Activated T-cell treated with anti-CD3 and anti-CD28 coated beads, Interleukin-2, amount 50 U/mL, for 4 hours (primary cell): ENCODE measurements at regions not wholly inside any gene's neighbourhood (a gene's known extent, or its start where the extent isn't known, plus 50 kb on each side); places are given as distances from the start of the nearest gene placed in this dataset.

Experiments used
- ATAC-seq, 2 donors: fragments of 200-7000 bp; cut with Tn5 transposase; one replicate each; pipeline ENCODE4 v1.10.0; 2021
- DNase-seq: peaks from one replicate; pipeline ENCODE4 v3.0.0-alpha.2; 2020
- H3K27me3 Mint-ChIP-seq: one replicate; pipeline ENCODE4 v1.8.0; 2021; ENCODE audit warnings: low read depth, mixed read lengths
- H3K36me3 Mint-ChIP-seq: one replicate; pipeline ENCODE4 v1.8.0; 2022; ENCODE audit warnings: mixed read lengths; ENCODE audit not compliant: insufficient read depth
- H3K4me1 Mint-ChIP-seq: one replicate; pipeline ENCODE4 v1.8.0; 2021; ENCODE audit warnings: low read depth, mixed read lengths
- H3K4me3 Mint-ChIP-seq: one replicate; pipeline ENCODE4 v1.8.0; 2021; ENCODE audit warnings: mild to moderate bottlenecking, moderate library complexity, mixed read lengths
- H3K9me3 Mint-ChIP-seq: one replicate; pipeline ENCODE4 v1.8.0; 2021; ENCODE audit warnings: mixed read lengths

DNA sequence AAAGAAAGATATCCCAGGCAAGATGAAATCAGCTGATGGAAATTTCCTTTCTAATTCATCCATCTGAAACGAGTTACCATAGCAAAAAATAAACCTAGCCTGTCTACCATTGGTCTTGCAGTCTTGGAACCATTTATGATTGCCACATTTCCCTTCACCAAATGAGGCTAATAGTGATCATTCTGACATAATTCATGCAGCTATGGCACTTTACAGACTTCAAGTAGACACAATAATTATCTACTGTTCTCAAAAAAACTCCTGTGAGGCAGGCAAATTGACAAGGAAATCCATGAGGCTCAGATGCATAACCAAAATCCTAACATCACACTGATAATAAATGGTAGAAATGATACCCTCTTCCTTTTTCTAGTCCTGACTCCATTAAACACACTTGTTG is 1669.7 kb upstream of the LRRTM1 start:
- no peak for DNase-seq
- no peaks in the 10 kb centered on the region for H3K27me3 Mint-ChIP-seq
- no peak for ATAC-seq
- no peak overlapping the region for H3K4me3 Mint-ChIP-seq
- H3K9me3 Mint-ChIP-seq = peaks cover 7% of the 10 kb centered on the region
- H3K36me3 Mint-ChIP-seq = no peaks in the 10 kb centered on the region
- H3K4me1 Mint-ChIP-seq = no peaks in the 10 kb centered on the region

DNA sequence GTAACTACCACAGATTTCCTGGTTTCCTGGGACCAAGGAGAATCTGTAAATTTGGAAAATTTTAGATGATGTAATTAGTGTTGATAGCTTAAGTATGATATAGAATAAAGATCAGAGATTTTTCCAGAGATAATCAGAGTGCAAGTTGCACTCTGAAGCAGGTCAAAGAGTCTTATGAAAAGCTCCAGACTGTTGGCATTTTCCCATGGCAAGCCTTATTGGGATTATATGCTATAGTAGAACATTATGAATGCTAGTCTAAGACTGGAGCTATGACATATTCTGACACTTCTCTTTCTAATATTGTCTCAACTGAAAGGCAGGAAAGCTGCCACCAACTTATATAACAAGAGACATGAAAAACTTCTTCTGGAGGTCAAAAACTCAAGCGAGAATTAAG is 1638.3 kb upstream of the LRRTM1 start:
- Mint-ChIP-seq H3K4me1 (no peaks in the 10 kb centered on the region), H3K27me3 (no peaks in the 10 kb centered on the region), H3K36me3 (no peaks in the 10 kb centered on the region), H3K4me3 (no peak overlapping the region), H3K9me3 (peaks cover 19% of the 10 kb centered on the region)
- DNase-seq = no peak
- ATAC-seq = no peak

DNA sequence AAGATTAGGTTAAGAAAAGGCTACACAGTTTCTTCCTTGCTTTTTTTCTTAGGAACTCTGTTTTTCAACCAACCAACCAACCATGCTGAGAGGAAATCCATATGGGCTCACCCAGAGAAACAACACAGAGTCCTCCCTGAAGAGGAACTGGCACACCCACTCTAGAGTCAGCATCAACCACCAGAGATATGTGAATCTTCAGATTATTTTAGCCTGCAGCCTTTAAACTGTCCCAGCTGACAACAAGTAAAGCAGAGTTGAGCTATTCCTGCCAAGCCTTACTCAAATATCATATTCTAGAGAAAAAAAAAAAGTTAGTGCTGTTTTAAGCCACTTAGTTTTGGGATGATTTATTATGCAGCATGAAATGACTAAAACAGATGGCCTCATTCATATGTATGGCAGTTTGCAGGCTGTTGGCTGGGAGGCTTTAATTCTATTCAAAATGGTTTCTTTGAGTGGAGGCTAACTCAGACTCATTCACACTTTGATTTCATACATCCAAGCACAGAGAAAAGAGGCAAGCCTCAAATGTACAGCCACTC is 1637.7 kb upstream of the LRRTM1 start:
- no peak overlapping the region for H3K4me3 Mint-ChIP-seq
- H3K9me3 Mint-ChIP-seq = peaks cover 19% of the 10 kb centered on the region
- no peak for ATAC-seq
- no peaks in the 10 kb centered on the region for H3K4me1 Mint-ChIP-seq
- H3K27me3 Mint-ChIP-seq = no peaks in the 10 kb centered on the region
- H3K36me3 Mint-ChIP-seq = no peaks in the 10 kb centered on the region
- no peak for DNase-seq

DNA sequence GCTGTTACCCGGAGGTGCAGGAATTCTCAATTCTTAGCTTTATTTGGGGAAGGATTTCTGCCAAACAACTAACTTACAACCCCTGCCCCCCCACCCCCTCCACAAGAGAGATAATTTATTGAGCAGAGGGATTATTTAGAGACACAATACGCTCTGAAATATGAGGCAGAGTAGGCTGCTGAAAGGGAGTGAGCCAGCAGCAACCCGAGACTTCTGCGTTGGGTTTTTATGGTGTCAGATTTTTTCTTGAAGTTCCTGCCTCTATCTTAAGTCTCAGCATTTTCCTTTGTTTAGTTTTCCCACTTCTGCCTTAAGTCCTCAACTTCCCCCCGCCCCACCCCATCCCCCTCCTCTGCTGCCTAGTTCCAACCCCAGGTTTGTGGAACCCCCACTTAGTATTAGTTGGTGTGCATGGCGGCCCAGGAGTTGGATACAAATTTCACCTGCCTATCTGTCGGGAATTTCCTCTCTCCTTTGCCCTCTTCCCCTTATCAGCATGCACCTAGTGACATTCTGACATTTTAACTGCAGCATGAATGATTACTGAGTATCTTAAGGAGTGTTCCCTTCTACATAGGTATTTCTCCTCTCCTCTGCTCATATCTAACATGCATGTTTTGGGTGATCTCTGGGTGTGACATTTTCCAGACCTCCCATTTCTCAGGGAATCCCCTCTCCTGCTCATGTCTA is 1635.9 kb upstream of the LRRTM1 start:
- H3K4me1 Mint-ChIP-seq = no peaks in the 10 kb centered on the region
- no peak for ATAC-seq
- no peak for DNase-seq
- H3K27me3 Mint-ChIP-seq = no peaks in the 10 kb centered on the region
- H3K36me3 Mint-ChIP-seq = no peaks in the 10 kb centered on the region
- H3K9me3 Mint-ChIP-seq = peaks cover 15% of the 10 kb centered on the region
- H3K4me3 Mint-ChIP-seq = no peak overlapping the region

DNA sequence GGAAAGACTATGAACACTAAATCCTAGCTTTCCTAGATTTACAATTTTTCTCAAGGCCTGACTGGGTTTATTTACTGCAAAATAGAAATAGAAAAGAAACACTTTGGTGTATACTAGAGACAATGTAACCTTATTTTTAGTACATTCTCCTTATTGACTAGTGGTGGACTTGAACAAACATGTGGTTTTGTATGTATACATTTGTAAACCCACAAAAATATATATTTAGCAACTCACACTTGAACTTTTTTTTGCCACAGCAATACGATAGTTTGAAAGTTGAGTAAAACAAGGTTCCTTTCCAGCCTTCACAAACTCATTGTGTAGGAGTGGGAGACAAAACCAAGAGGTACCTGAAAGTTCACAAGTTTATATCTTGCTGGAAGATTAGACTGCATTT is 1633.4 kb upstream of the LRRTM1 start:
- H3K27me3 Mint-ChIP-seq = no peaks in the 10 kb centered on the region
- H3K4me3 Mint-ChIP-seq = no peak overlapping the region
- no peaks in the 10 kb centered on the region for H3K36me3 Mint-ChIP-seq
- no peaks in the 10 kb centered on the region for H3K4me1 Mint-ChIP-seq
- H3K9me3 Mint-ChIP-seq = peaks cover 8% of the 10 kb centered on the region
- ATAC-seq (no peak), DNase-seq (no peak)

DNA sequence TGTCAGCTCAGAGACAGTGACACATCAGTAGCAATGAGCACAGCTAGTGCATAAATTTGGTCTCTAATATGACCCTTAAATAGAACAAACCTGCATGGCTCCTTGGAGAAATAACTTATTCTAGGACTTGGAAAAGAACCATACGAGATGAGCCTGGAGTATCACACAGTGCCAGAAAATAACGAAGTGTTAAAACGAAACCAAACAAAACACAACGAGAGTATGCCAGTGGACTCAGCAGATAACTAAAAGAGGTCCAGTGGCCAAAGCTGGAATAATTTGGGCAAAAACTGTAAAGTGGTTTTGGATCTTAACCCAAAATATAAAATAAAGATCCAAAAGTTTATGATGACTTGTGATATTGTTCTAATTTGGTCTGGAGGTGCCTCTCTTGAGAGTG is 1599.0 kb upstream of the LRRTM1 start:
- no peak for ATAC-seq
- H3K36me3 Mint-ChIP-seq = no peaks in the 10 kb centered on the region
- DNase-seq = no peak
- H3K27me3 Mint-ChIP-seq = no peaks in the 10 kb centered on the region
- no peaks in the 10 kb centered on the region for H3K4me1 Mint-ChIP-seq
- H3K4me3 Mint-ChIP-seq = no peak overlapping the region
- H3K9me3 Mint-ChIP-seq = peaks cover 17% of the 10 kb centered on the region

DNA sequence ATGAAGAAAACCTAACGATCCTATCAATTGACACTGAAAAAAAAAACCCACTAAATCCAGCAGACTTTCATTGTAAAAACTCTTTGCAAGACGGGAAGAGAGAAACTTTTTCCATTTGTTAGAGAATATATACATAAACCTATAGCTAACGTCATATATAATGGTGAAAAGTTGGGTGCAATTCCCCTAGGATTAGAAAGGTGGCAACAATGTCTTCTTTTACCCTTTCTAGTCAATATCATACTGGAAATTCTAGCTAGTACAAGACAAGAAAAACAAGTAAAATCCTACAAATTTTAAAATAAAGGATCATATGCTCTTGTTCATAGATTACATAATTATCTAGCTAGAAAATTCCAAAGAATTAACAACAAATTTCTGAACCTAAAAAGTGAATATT is 1596.5 kb upstream of the LRRTM1 start:
- no peak overlapping the region for H3K4me3 Mint-ChIP-seq
- ATAC-seq = no peak

DNA sequence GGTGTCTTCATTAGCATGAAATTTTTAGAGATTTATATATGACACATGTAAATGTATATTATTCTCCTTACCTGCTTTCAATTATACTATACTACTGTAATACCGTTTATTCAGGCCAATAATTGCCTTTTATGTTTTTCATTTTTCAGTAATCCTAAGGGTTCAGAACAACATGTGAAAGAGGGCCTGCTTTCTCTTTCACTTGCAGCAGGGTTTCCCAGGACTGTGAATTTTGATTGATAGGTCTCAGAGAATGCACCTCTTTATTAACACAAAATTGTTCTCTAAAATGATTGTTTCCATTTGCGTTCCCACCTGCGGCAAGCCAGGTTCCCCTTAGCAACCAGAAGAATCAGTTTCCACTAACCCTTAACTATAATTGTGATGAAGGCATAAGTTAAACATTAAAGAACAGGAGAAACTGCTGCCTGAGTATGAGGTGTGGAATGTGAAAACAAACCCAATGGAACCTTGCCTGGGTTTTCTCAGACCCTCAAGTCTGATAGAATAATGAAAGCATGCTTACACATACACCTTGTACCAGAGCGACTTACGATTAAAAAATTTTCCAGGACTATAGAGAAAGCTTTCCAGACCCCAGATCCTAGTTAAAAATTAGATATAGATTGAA is 1591.2 kb upstream of the LRRTM1 start:
- Mint-ChIP-seq H3K27me3 (no peaks in the 10 kb centered on the region), H3K36me3 (no peaks in the 10 kb centered on the region), H3K4me1 (no peaks in the 10 kb centered on the region), H3K4me3 (no peak overlapping the region), H3K9me3 (peaks cover 19% of the 10 kb centered on the region)
- ATAC-seq (no peak), DNase-seq (no peak)

More for the DNA sequence above, 1596.5 kb upstream of the LRRTM1 start:
- peaks cover 28% of the 10 kb centered on the region for H3K9me3 Mint-ChIP-seq
- no peaks in the 10 kb centered on the region for H3K27me3 Mint-ChIP-seq
- DNase-seq = no peak
- H3K36me3 Mint-ChIP-seq = no peaks in the 10 kb centered on the region
- H3K4me1 Mint-ChIP-seq = no peaks in the 10 kb centered on the region

DNA sequence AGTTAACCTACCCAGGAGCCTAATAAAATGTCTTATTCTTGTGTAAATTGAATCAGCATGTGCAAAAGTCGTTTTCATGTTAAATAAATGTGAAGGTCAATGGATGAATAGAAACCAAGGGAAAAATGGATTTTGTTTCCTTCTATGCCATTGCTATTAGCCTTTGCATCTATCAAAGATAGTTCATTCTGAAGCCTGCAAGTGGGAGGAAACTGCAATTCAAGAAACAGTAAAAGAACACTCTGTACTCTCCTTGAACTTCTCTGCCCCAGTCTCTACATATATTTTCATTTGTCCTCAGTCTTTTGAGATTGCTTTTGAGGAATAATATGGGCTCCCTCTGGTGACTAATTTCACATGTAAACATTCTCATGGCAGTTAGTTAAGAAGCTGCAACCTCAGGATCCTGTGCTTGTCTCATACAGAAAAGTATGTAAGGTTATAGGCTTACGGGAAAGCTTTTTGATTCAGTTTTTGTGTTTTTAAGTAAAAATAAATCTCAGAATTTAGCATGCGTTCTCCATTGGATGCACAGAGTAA is 1590.0 kb upstream of the LRRTM1 start:
- Mint-ChIP-seq H3K9me3 (peaks cover 21% of the 10 kb centered on the region), H3K36me3 (no peaks in the 10 kb centered on the region), H3K4me3 (no peak overlapping the region), H3K27me3 (no peaks in the 10 kb centered on the region), H3K4me1 (no peaks in the 10 kb centered on the region)
- no peak for ATAC-seq
- no peak for DNase-seq

DNA sequence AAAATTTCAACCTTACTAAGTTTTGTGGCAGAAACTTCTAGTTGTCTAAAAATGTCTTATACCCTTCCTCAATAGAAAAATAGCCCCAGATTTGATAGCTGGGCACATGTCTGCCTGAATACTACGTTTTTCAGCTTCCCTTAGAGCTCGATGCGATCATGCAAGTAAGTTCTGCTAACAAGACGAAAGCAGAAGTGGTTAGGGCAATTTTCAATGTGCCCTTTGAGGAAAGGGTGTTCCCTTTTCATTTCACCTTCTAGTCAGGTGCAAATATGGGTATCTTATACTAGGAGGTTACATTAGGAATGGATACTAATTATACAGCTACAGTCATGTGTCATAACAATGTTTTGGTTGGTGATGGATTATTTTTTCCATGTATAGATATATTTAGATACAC is 1572.1 kb upstream of the LRRTM1 start:
- no peak for DNase-seq
- Mint-ChIP-seq H3K9me3 (peaks cover 10% of the 10 kb centered on the region), H3K27me3 (no peaks in the 10 kb centered on the region), H3K4me3 (no peak overlapping the region), H3K4me1 (no peaks in the 10 kb centered on the region), H3K36me3 (no peaks in the 10 kb centered on the region)
- no peak for ATAC-seq

DNA sequence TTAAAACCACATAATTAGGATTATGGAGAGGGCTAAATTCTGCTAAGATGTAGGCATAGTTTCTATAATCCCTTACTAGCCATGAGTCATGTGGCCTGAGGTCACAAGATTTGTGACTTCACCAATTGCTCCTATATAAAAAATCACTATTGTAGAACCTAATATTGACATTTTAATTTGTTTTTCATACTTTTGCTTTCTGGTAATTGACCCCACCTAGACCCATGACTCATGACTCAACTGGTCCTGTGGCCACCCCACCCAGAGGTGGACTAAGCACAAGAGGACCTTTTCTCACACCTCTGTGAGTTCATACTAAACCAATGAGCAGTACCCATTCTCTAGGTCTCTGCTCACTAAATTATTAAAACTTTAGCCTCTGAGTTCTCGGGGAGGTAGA is 1567.5 kb upstream of the LRRTM1 start:
- Mint-ChIP-seq H3K27me3 (no peaks in the 10 kb centered on the region), H3K9me3 (peaks cover 18% of the 10 kb centered on the region)
- ATAC-seq = no peak

DNA sequence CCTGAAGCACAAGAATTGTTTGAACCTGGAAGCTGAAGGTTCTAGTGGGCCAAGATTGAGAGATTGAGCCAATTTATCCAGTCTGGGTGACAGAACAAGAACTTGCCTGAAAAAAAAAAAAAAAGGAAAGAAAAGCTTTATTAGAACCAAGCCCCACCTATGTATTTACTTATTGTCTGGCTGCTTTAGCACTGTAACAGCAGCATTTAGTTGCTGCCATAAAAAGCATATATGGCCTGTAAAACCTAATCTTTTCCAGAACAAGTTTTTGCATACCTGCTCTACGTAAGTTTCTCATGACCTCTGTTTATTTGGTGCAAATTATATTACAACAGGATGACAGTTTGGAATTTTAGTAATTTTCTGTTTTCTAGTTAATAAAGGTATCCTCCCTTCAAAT is 1565.6 kb upstream of the LRRTM1 start:
- ATAC-seq = no peak
- peaks cover 18% of the 10 kb centered on the region for H3K9me3 Mint-ChIP-seq

More for the DNA sequence above, 1567.5 kb upstream of the LRRTM1 start:
- no peak for DNase-seq
- no peak overlapping the region for H3K4me3 Mint-ChIP-seq
- no peaks in the 10 kb centered on the region for H3K4me1 Mint-ChIP-seq
- no peaks in the 10 kb centered on the region for H3K36me3 Mint-ChIP-seq

DNA sequence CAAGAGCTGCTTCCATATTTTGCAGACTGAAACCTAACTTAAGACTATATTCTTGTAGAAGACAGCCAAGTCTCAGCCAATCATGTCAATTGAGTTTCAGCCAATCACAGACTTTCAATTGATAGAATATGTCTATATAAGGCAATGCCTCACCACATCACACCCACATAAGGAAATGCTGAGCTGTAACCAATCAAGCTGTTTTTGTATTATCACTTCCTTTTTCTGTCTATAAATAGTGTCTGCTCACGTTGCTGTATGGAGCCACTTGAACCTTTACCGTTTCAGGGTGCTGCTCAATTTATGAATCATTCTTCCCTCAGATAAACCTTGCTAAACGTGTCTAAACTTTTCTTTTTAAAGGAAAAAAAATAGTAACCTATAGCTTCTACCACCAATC is 1554.4 kb upstream of the LRRTM1 start:
- ATAC-seq = no peak

More for the DNA sequence above, 1565.6 kb upstream of the LRRTM1 start:
- H3K4me3 Mint-ChIP-seq = no peak overlapping the region
- H3K27me3 Mint-ChIP-seq = no peaks in the 10 kb centered on the region
- H3K4me1 Mint-ChIP-seq = no peaks in the 10 kb centered on the region
- no peaks in the 10 kb centered on the region for H3K36me3 Mint-ChIP-seq
- no peak for DNase-seq

DNA sequence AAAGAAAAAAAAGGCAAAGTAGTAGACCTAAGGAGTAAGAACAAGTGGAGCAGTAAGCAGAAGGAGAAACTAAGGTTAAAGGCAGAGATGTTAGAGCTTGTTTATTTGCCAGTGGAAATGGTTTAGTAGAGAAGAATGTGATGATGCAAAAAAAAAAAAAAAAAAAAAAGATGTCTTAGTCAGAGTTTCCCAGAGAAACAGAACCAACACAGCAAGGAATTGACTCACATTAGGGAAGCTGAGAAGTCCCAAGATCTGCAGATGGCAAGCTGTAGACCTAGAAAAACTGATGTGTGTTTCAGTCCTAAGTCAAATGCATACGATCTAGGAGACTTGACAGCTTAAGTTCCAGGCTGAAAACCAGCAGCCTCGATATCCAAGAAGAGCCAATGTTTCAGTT is 1548.8 kb upstream of the LRRTM1 start:
- ATAC-seq (no peak), DNase-seq (no peak)
- H3K4me3 Mint-ChIP-seq = no peak overlapping the region
- H3K27me3 Mint-ChIP-seq = no peaks in the 10 kb centered on the region
- H3K9me3 Mint-ChIP-seq = peaks cover 9% of the 10 kb centered on the region
- H3K4me1 Mint-ChIP-seq = no peaks in the 10 kb centered on the region
- no peaks in the 10 kb centered on the region for H3K36me3 Mint-ChIP-seq

More for the DNA sequence above, 1554.4 kb upstream of the LRRTM1 start:
- H3K4me3 Mint-ChIP-seq = no peak overlapping the region
- peaks cover 17% of the 10 kb centered on the region for H3K9me3 Mint-ChIP-seq
- no peaks in the 10 kb centered on the region for H3K36me3 Mint-ChIP-seq
- no peaks in the 10 kb centered on the region for H3K4me1 Mint-ChIP-seq
- no peak for DNase-seq
- no peaks in the 10 kb centered on the region for H3K27me3 Mint-ChIP-seq

DNA sequence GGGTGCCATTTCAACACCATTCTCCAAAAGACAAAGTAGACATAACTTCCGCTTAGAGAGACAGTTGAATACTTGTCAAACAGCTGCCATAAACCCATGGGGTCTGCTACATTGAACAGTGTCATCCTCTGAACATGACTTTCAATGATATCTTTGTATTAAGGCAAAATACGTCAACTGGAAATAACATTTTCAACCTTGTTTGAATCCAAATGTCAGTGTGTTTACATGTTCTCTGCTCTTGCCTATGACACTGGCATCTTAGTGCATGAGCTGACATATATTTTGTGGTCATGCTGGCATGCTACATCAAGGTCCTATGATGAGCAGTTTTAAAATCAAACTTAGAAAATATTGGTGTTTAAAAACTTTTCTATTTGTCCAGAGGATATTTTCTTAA is 1548.1 kb upstream of the LRRTM1 start:
- DNase-seq (no peak), ATAC-seq (no peak)
- no peak overlapping the region for H3K4me3 Mint-ChIP-seq
- H3K36me3 Mint-ChIP-seq = no peaks in the 10 kb centered on the region
- no peaks in the 10 kb centered on the region for H3K4me1 Mint-ChIP-seq
- H3K27me3 Mint-ChIP-seq = no peaks in the 10 kb centered on the region
- peaks cover 11% of the 10 kb centered on the region for H3K9me3 Mint-ChIP-seq
